ENCODE measurements at regions not wholly inside any gene's neighbourhood (a gene's known extent, or its start where the extent isn't known, plus 50 kb on each side); places are given as distances from the start of the nearest gene placed in this dataset.

GRCh38 chr3:146715170-146715569, 110.0 kb upstream of the PLSCR5 start:
- H3K36me3 ChIP-seq (ENCODE audit: insufficient read depth, low read length) = no peaks in the 10 kb centered on the region
- DNase-seq = no peak
- H3K4me2 ChIP-seq (ENCODE audit: insufficient read depth, low read length) = no peak overlapping the region
- TF ChIP-seq EZH2 (IDR thresholded peaks at IDR 0.05; ENCODE audit: borderline replicate concordance, low read depth, low read length, severe bottlenecking) (no peak), CTCF (IDR thresholded peaks at IDR 0.05; ENCODE audit: borderline replicate concordance, extremely low read depth, low read length, poor library complexity, severe bottlenecking) (no peak)
- no peaks in the 10 kb centered on the region for H3K4me1 ChIP-seq (ENCODE audit: insufficient read depth, low read length)
- ATAC-seq (ENCODE audit: insufficient read depth, low read depth) = no peak
- H3K27ac ChIP-seq (ENCODE audit: low read length) = no peak overlapping the region
- H3K4me3 ChIP-seq (ENCODE audit: low read depth in 1 of 2, low read length in 2 of 2) = no peak overlapping the region
- H3K9ac ChIP-seq (ENCODE audit: low read depth, low read length) = no peak overlapping the region
- no peaks in the 10 kb centered on the region for H3K9me3 ChIP-seq (ENCODE audit: insufficient read depth, low read length, severe bottlenecking)
- H2AFZ ChIP-seq (ENCODE audit: low read depth, low read length) = no peak overlapping the region
- no peaks in the 10 kb centered on the region for H3K79me2 ChIP-seq (ENCODE audit: insufficient read depth, low read length)
- H3K27me3 ChIP-seq (ENCODE audit: insufficient read depth, low read length, poor library complexity) = no peaks in the 10 kb centered on the region
- H4K20me1 ChIP-seq (ENCODE audit: insufficient read depth, low read length) = no peaks in the 10 kb centered on the region

GRCh38 chr3:146712806-146713205, 107.7 kb upstream of the PLSCR5 start:
- Histone ChIP-seq H3K9me3 (ENCODE audit: insufficient read depth, low read length, severe bottlenecking) (no peaks in the 10 kb centered on the region), H3K4me1 (ENCODE audit: insufficient read depth, low read length) (peaks cover 13% of the 10 kb centered on the region), H3K4me3 (ENCODE audit: low read depth in 1 of 2, low read length in 2 of 2) (no peak overlapping the region), H2AFZ (ENCODE audit: low read depth, low read length) (no peak overlapping the region), H3K79me2 (ENCODE audit: insufficient read depth, low read length) (no peaks in the 10 kb centered on the region), H3K36me3 (ENCODE audit: insufficient read depth, low read length) (no peaks in the 10 kb centered on the region), H3K9ac (ENCODE audit: low read depth, low read length) (no peak overlapping the region), H4K20me1 (ENCODE audit: insufficient read depth, low read length) (no peaks in the 10 kb centered on the region), H3K27ac (ENCODE audit: low read length) (no peak overlapping the region), H3K4me2 (ENCODE audit: insufficient read depth, low read length) (no peak overlapping the region), H3K27me3 (ENCODE audit: insufficient read depth, low read length, poor library complexity) (no peaks in the 10 kb centered on the region)
- no peak for TF ChIP-seq CTCF (IDR thresholded peaks at IDR 0.05; ENCODE audit: borderline replicate concordance, extremely low read depth, low read length, poor library complexity, severe bottlenecking)
- TF ChIP-seq EZH2 (IDR thresholded peaks at IDR 0.05; ENCODE audit: borderline replicate concordance, low read depth, low read length, severe bottlenecking) = no peak
- ATAC-seq (ENCODE audit: insufficient read depth, low read depth) (no peak), DNase-seq (no peak)

- H4K20me1 ChIP-seq (ENCODE audit: insufficient read depth, low read length) = no peaks in the 10 kb centered on the region
- H3K9ac ChIP-seq (ENCODE audit: low read depth, low read length) = no peak overlapping the region
- no peaks in the 10 kb centered on the region for H3K36me3 ChIP-seq (ENCODE audit: insufficient read depth, low read length)
- no peak overlapping the region for H2AFZ ChIP-seq (ENCODE audit: low read depth, low read length)
- H3K9me3 ChIP-seq (ENCODE audit: insufficient read depth, low read length, severe bottlenecking) = no peaks in the 10 kb centered on the region
- H3K27ac ChIP-seq (ENCODE audit: low read length) = no peak overlapping the region
- no peak for TF ChIP-seq EZH2 (IDR thresholded peaks at IDR 0.05; ENCODE audit: borderline replicate concordance, low read depth, low read length, severe bottlenecking)
- TF ChIP-seq CTCF (IDR thresholded peaks at IDR 0.05; ENCODE audit: borderline replicate concordance, extremely low read depth, low read length, poor library complexity, severe bottlenecking) = no peak
- no peak for ATAC-seq (ENCODE audit: insufficient read depth, low read depth)
- peaks cover 36% of the 10 kb centered on the region for H3K4me1 ChIP-seq (ENCODE audit: insufficient read depth, low read length)
- no peaks in the 10 kb centered on the region for H3K27me3 ChIP-seq (ENCODE audit: insufficient read depth, low read length, poor library complexity)
- DNase-seq = no peak
- H3K4me2 ChIP-seq (ENCODE audit: insufficient read depth, low read length) = no peak overlapping the region
- H3K79me2 ChIP-seq (ENCODE audit: insufficient read depth, low read length) = no peaks in the 10 kb centered on the region
- no peak overlapping the region for H3K4me3 ChIP-seq (ENCODE audit: low read depth in 1 of 2, low read length in 2 of 2)
Observed at GRCh38 chr3:146709969-146710368, 104.8 kb upstream of the PLSCR5 start.

GRCh38 chr3:146705225-146705624, 100.1 kb upstream of the PLSCR5 start:
- H3K79me2 ChIP-seq (ENCODE audit: insufficient read depth, low read length) = no peaks in the 10 kb centered on the region
- no peaks in the 10 kb centered on the region for H3K27me3 ChIP-seq (ENCODE audit: insufficient read depth, low read length, poor library complexity)
- H3K4me1 ChIP-seq (ENCODE audit: insufficient read depth, low read length) = peaks cover 38% of the 10 kb centered on the region
- H3K36me3 ChIP-seq (ENCODE audit: insufficient read depth, low read length) = no peaks in the 10 kb centered on the region
- H3K9ac ChIP-seq (ENCODE audit: low read depth, low read length) = no peak overlapping the region
- no peak overlapping the region for H2AFZ ChIP-seq (ENCODE audit: low read depth, low read length)
- H4K20me1 ChIP-seq (ENCODE audit: insufficient read depth, low read length) = no peaks in the 10 kb centered on the region
- H3K9me3 ChIP-seq (ENCODE audit: insufficient read depth, low read length, severe bottlenecking) = no peaks in the 10 kb centered on the region
- no peak overlapping the region for H3K4me3 ChIP-seq (ENCODE audit: low read depth in 1 of 2, low read length in 2 of 2)
- TF ChIP-seq CTCF (IDR thresholded peaks at IDR 0.05; ENCODE audit: borderline replicate concordance, extremely low read depth, low read length, poor library complexity, severe bottlenecking) (no peak), EZH2 (IDR thresholded peaks at IDR 0.05; ENCODE audit: borderline replicate concordance, low read depth, low read length, severe bottlenecking) (no peak)
- no peak overlapping the region for H3K27ac ChIP-seq (ENCODE audit: low read length)
- ATAC-seq (ENCODE audit: insufficient read depth, low read depth) (no peak), DNase-seq (no peak)
- no peak overlapping the region for H3K4me2 ChIP-seq (ENCODE audit: insufficient read depth, low read length)
